ENCODE measurements at regions not wholly inside any gene's neighbourhood (a gene's known extent, or its start where the extent isn't known, plus 50 kb on each side); places are given as distances from the start of the nearest gene placed in this dataset.

GRCh38 chr2:139389391-139389790 lies 609.2 kb upstream of the NXPH2 start:
- no peak overlapping the region for H3K4me2 ChIP-seq (ENCODE audit: low read length)
- H3K4me1 ChIP-seq (ENCODE audit: insufficient read depth, low read length, severe bottlenecking) = no peaks in the 10 kb centered on the region
- H4K20me1 ChIP-seq (ENCODE audit: insufficient read depth, low read length) = no peaks in the 10 kb centered on the region
- no peaks in the 10 kb centered on the region for H3K9me3 ChIP-seq (ENCODE audit: low read length)
- no peak overlapping the region for H3K9ac ChIP-seq (ENCODE audit: low read length)
- H3K9me2 ChIP-seq (ENCODE audit: low read depth, low read length) = no peaks in the 10 kb centered on the region
- H3K36me3 ChIP-seq (ENCODE audit: insufficient read depth, low read length) = no peaks in the 10 kb centered on the region
- TF ChIP-seq EZH2 (IDR thresholded peaks at IDR 0.05; ENCODE audit: borderline replicate concordance, low read length) = no peak
- TF ChIP-seq CTCF (IDR thresholded peaks at IDR 0.05; ENCODE audit: low read length) = no peak
- H3K27me3 ChIP-seq (ENCODE audit: insufficient read depth, low read length) = no peaks in the 10 kb centered on the region
- H2AFZ ChIP-seq (ENCODE audit: low read length) = no peak overlapping the region
- no peaks in the 10 kb centered on the region for H3K79me2 ChIP-seq (ENCODE audit: insufficient read depth, low read length)
- H3F3A ChIP-seq (ENCODE audit: insufficient read depth, low read length) = no peaks in the 10 kb centered on the region
- H3K4me3 ChIP-seq (ENCODE audit: low read depth, low read length, poor library complexity, severe bottlenecking) = no peak overlapping the region
- H3K27ac ChIP-seq (ENCODE audit: low read depth, low read length, poor library complexity, severe bottlenecking) = no peak overlapping the region

DNA sequence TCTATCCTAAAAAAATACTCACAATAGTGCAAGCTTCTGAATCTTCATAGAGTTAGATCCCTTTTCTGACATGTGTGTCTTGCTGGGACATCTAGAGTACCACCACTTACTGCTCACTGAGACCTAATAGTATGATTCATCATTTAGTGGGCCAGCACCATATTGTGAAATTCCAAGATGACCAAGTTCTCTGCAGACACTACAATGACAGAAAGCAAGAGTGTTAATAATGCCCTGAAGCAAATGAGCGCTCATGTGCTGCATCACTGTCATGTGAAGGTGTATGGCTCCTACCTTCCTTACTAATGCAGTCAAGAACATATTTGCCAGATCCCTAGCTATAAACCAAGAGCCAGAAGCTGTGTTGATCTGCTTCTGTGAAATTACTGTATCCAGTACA lies 606.2 kb upstream of the NXPH2 start:
- Histone ChIP-seq H3F3A (ENCODE audit: insufficient read depth, low read length) (no peaks in the 10 kb centered on the region), H3K9ac (ENCODE audit: low read length) (no peak overlapping the region), H3K79me2 (ENCODE audit: insufficient read depth, low read length) (no peaks in the 10 kb centered on the region), H2AFZ (ENCODE audit: low read length) (no peak overlapping the region), H3K27ac (ENCODE audit: low read depth, low read length, poor library complexity, severe bottlenecking) (no peak overlapping the region), H3K4me2 (ENCODE audit: low read length) (no peak overlapping the region), H3K27me3 (ENCODE audit: insufficient read depth, low read length) (no peaks in the 10 kb centered on the region), H3K9me2 (ENCODE audit: low read depth, low read length) (no peaks in the 10 kb centered on the region), H3K9me3 (ENCODE audit: low read length) (no peaks in the 10 kb centered on the region), H3K36me3 (ENCODE audit: insufficient read depth, low read length) (no peaks in the 10 kb centered on the region), H4K20me1 (ENCODE audit: insufficient read depth, low read length) (no peaks in the 10 kb centered on the region), H3K4me1 (ENCODE audit: insufficient read depth, low read length, severe bottlenecking) (no peaks in the 10 kb centered on the region), H3K4me3 (ENCODE audit: low read depth, low read length, poor library complexity, severe bottlenecking) (no peak overlapping the region)
- TF ChIP-seq CTCF (IDR thresholded peaks at IDR 0.05; ENCODE audit: low read length) = no peak
- TF ChIP-seq EZH2 (IDR thresholded peaks at IDR 0.05; ENCODE audit: borderline replicate concordance, low read length) = no peak

DNA sequence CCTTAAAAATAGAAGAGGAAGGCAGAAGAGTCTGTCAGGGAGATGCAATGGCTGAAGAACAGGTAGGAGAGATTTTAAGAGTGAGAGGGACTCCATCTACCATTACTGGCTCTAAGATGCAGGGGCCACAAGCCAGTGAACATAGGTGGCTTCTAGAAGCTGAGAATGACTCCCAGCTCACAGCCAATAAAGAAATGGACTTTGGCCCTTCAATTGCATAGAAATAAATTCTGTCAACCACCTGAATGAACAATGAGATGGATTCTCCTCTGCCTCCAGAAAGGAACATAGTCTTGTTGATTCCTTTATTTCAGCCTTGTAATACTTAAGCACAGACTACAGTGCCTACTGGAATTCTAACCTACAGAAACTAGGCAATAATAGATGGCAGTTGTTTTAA lies 603.3 kb upstream of the NXPH2 start:
- H3K36me3 ChIP-seq (ENCODE audit: insufficient read depth, low read length) = no peaks in the 10 kb centered on the region
- H2AFZ ChIP-seq (ENCODE audit: low read length) = no peak overlapping the region
- no peaks in the 10 kb centered on the region for H3K79me2 ChIP-seq (ENCODE audit: insufficient read depth, low read length)
- H4K20me1 ChIP-seq (ENCODE audit: insufficient read depth, low read length) = no peaks in the 10 kb centered on the region
- no peak overlapping the region for H3K27ac ChIP-seq (ENCODE audit: low read depth, low read length, poor library complexity, severe bottlenecking)
- no peak overlapping the region for H3K9ac ChIP-seq (ENCODE audit: low read length)
- no peaks in the 10 kb centered on the region for H3K9me3 ChIP-seq (ENCODE audit: low read length)
- H3K9me2 ChIP-seq (ENCODE audit: low read depth, low read length) = no peaks in the 10 kb centered on the region
- no peaks in the 10 kb centered on the region for H3K27me3 ChIP-seq (ENCODE audit: insufficient read depth, low read length)
- H3K4me1 ChIP-seq (ENCODE audit: insufficient read depth, low read length, severe bottlenecking) = no peaks in the 10 kb centered on the region
- no peaks in the 10 kb centered on the region for H3F3A ChIP-seq (ENCODE audit: insufficient read depth, low read length)
- H3K4me3 ChIP-seq (ENCODE audit: low read depth, low read length, poor library complexity, severe bottlenecking) = no peak overlapping the region
- no peak overlapping the region for H3K4me2 ChIP-seq (ENCODE audit: low read length)
- TF ChIP-seq CTCF (IDR thresholded peaks at IDR 0.05; ENCODE audit: low read length) (no peak), EZH2 (IDR thresholded peaks at IDR 0.05; ENCODE audit: borderline replicate concordance, low read length) (no peak)

Measured in OCI-LY1 (cell line).